GM23338 (cell line): ENCODE measurements at regions not wholly inside any gene's neighbourhood (a gene's known extent, or its start where the extent isn't known, plus 50 kb on each side); places are given as distances from the start of the nearest gene placed in this dataset.

ENCODE experiments used
- ATAC-seq: fragments of 200-7000 bp; cut with Tn5 transposase; 3 replicates; pipeline ENCODE4 v1.9.1; 2020
- DNase-seq: peaks from one replicate; pipeline ENCODE4 v3.0.0-alpha.2; 2015; ENCODE audit warnings: low spot score
- H2AFZ ChIP-seq: fragments of 200-600 bp; sonication (generic); 2 replicates; pipeline ENCODE4 v1.8.0; 2016; ENCODE audit warnings: antibody characterized with exemption, mild to moderate bottlenecking, moderate library complexity
- H3F3A ChIP-seq: fragments of 200-600 bp; sonication (generic); replicated peaks from 2 replicates; pipeline ENCODE4 v1.8.0; 2017; ENCODE audit warnings: antibody characterized with exemption, mixed run types, low read depth
- H3K27ac ChIP-seq: fragments of 200-600 bp; sonication (generic); 2 replicates; pipeline ENCODE4 v1.6.1; 2016; ENCODE audit warnings: low read depth
- H3K27me3 ChIP-seq: fragments of 200-600 bp; sonication (generic); 2 replicates; pipeline ENCODE4 v1.8.0; 2016; ENCODE audit warnings: mild to moderate bottlenecking, mixed run types, moderate library complexity; ENCODE audit not compliant: insufficient read depth
- H3K36me3 ChIP-seq: fragments of 200-600 bp; sonication (generic); 2 replicates; pipeline ENCODE4 v1.8.0; 2016; ENCODE audit warnings: mild to moderate bottlenecking; ENCODE audit not compliant: insufficient read depth
- H3K4me1 ChIP-seq: fragments of 200-600 bp; sonication (generic); 2 replicates; pipeline ENCODE4 v1.8.0; 2016; ENCODE audit warnings: mild to moderate bottlenecking, moderate library complexity; ENCODE audit not compliant: insufficient read depth
- H3K4me2 ChIP-seq: fragments of 200-600 bp; sonication (generic); 2 replicates; pipeline ENCODE4 v1.7.1; 2017; ENCODE audit warnings: mixed run types
- H3K4me3 ChIP-seq: fragments of 200-600 bp; sonication (generic); 2 replicates; pipeline ENCODE4 v1.6.1; 2016; ENCODE audit warnings: mixed run types
- H3K79me2 ChIP-seq: fragments of 200-600 bp; sonication (generic); replicated peaks from 2 replicates; pipeline ENCODE4 v1.8.0; 2017; ENCODE audit warnings: mild to moderate bottlenecking; ENCODE audit not compliant: insufficient read depth
- H3K9me2 ChIP-seq: fragments of 200-600 bp; sonication (generic); 2 replicates; pipeline ENCODE4 v1.8.0; 2017; ENCODE audit not compliant: insufficient read depth
- H4K20me1 ChIP-seq: fragments of 200-600 bp; sonication (generic); replicated peaks from 2 replicates; pipeline ENCODE4 v1.8.0; 2017; ENCODE audit warnings: mild to moderate bottlenecking; ENCODE audit not compliant: insufficient read depth
- H3K27ac Mint-ChIP-seq: 2 replicates; pipeline ENCODE4 v1.8.0; 2020; ENCODE audit warnings: inconsistent platforms, mild to moderate bottlenecking, moderate library complexity, mixed read lengths
- H3K27me3 Mint-ChIP-seq: 3 replicates; pipeline ENCODE4 v1.8.0; 2022; ENCODE audit warnings: low read depth, mild to moderate bottlenecking, moderate library complexity, mixed read lengths, inconsistent platforms; ENCODE audit not compliant: insufficient read depth, poor library complexity
- H3K36me3 Mint-ChIP-seq: 3 replicates; pipeline ENCODE4 v1.8.0; 2021; ENCODE audit warnings: low read depth, mild to moderate bottlenecking, inconsistent platforms, moderate library complexity, mixed read lengths
- H3K4me1 Mint-ChIP-seq: 3 replicates; pipeline ENCODE4 v1.8.0; 2020; ENCODE audit warnings: mild to moderate bottlenecking, inconsistent platforms, mixed read lengths
- H3K4me3 Mint-ChIP-seq: 3 replicates; pipeline ENCODE4 v1.8.0; 2021; ENCODE audit warnings: moderate library complexity, mild to moderate bottlenecking, inconsistent platforms, mixed read lengths
- H3K9me3 Mint-ChIP-seq: 3 replicates; pipeline ENCODE4 v1.8.0; 2020; ENCODE audit warnings: moderate library complexity, mild to moderate bottlenecking, inconsistent platforms, mixed read lengths
- CREB1 ChIP-seq: fragments of 250-450 bp; sonication (Bioruptor Pico); IDR thresholded peaks from 2 replicates; pipeline ENCODE4 v1.5.0; 2020; ENCODE audit warnings: low read depth, mild to moderate bottlenecking, moderate library complexity
- CTCF ChIP-seq, 2 experiments: fragments of 200-600 bp in 1 of 2; sonication (generic) in 1 of 2; conservative IDR thresholded peaks; 2 replicates each; pipeline versions ENCODE4 v1.5.1 to v1.6.1; 2016 to 2017; ENCODE audit warnings: antibody characterized with exemption in 2 of 2, low read depth in 2 of 2, mild to moderate bottlenecking in 2 of 2, moderate library complexity in 1 of 2
- JUNB ChIP-seq: IDR thresholded peaks from one replicate; pipeline ENCODE4 v1.6.1; 2016; ENCODE audit warnings: antibody characterized with exemption; ENCODE audit not compliant: unreplicated experiment
- ZNF331 ChIP-seq: fragments of 250-450 bp; sonication (Bioruptor Pico); IDR thresholded peaks from 2 replicates; pipeline ENCODE4 v1.5.0; 2020; ENCODE audit warnings: low read depth, mild to moderate bottlenecking, moderate library complexity
- ZNF462 ChIP-seq: fragments of 250-450 bp; sonication (Bioruptor Pico); IDR thresholded peaks from 2 replicates; pipeline ENCODE4 v1.5.0; 2020; ENCODE audit warnings: mild to moderate bottlenecking, moderate library complexity
- TF ChIP-seq, protein P1 (sequence below): IDR thresholded peaks from 2 replicates; pipeline ENCODE4 v1.6.1; 2016; ENCODE audit warnings: antibody characterized with exemption

- Histone ChIP-seq H3K36me3 (no peaks in the 10 kb centered on the region), H3K4me2 (no peak overlapping the region), H4K20me1 (no peaks in the 10 kb centered on the region), H3K9me2 (no peaks in the 10 kb centered on the region), H3K4me3 (no peak overlapping the region), H3K4me1 (no peaks in the 10 kb centered on the region), H3K79me2 (no peaks in the 10 kb centered on the region), H2AFZ (no peak overlapping the region), H3K27ac (no peak overlapping the region), H3K27me3 (no peaks in the 10 kb centered on the region), H3F3A (no peaks in the 10 kb centered on the region)
- no peaks in the 10 kb centered on the region for H3K9me3 Mint-ChIP-seq
- H3K36me3 Mint-ChIP-seq: no peaks in the 10 kb centered on the region
- no peaks in the 10 kb centered on the region for H3K27me3 Mint-ChIP-seq
- no peaks in the 10 kb centered on the region for H3K4me1 Mint-ChIP-seq
- no peak overlapping the region for H3K27ac Mint-ChIP-seq
- no peak for DNase-seq
- TF ChIP-seq JUNB (no peak), CTCF (conservative IDR thresholded peaks at IDR 0.05; ENCODE audit: low read depth in 2 of 2) (no peak)
- H3K4me3 Mint-ChIP-seq: no peak overlapping the region
- no peak for ATAC-seq
These were observed 115.9 kb downstream of the IFI44 start for GRCh38 chr1:78765489-78765888.

GRCh38 chr1:78779831-78780230 is 130.2 kb downstream of the IFI44 start:
- H3F3A ChIP-seq: no peaks in the 10 kb centered on the region
- DNase-seq: no peak
- no peaks in the 10 kb centered on the region for H3K4me1 ChIP-seq
- H4K20me1 ChIP-seq: no peaks in the 10 kb centered on the region
- peaks cover 3% of the 10 kb centered on the region for H3K27me3 Mint-ChIP-seq
- no peak overlapping the region for H3K27ac Mint-ChIP-seq
- no peak for ATAC-seq
- no peak overlapping the region for H3K4me3 Mint-ChIP-seq
- no peaks in the 10 kb centered on the region for H3K27me3 ChIP-seq
- no peaks in the 10 kb centered on the region for H3K36me3 ChIP-seq
- no peak overlapping the region for H3K4me3 ChIP-seq
- H3K9me2 ChIP-seq: no peaks in the 10 kb centered on the region
- H3K4me2 ChIP-seq: no peak overlapping the region
- no peak overlapping the region for H2AFZ ChIP-seq
- H3K27ac ChIP-seq: no peak overlapping the region
- no peaks in the 10 kb centered on the region for H3K36me3 Mint-ChIP-seq
- no peak for TF ChIP-seq CREB1 (CRISPR knock-in tag)
- TF ChIP-seq, protein P1, sequence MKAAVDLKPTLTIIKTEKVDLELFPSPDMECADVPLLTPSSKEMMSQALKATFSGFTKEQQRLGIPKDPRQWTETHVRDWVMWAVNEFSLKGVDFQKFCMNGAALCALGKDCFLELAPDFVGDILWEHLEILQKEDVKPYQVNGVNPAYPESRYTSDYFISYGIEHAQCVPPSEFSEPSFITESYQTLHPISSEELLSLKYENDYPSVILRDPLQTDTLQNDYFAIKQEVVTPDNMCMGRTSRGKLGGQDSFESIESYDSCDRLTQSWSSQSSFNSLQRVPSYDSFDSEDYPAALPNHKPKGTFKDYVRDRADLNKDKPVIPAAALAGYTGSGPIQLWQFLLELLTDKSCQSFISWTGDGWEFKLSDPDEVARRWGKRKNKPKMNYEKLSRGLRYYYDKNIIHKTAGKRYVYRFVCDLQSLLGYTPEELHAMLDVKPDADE: no peak
- no peak for TF ChIP-seq ZNF462 (CRISPR knock-in tag)
- TF ChIP-seq ZNF331 (CRISPR knock-in tag): no peak
- H3K4me1 Mint-ChIP-seq: no peaks in the 10 kb centered on the region
- no peaks in the 10 kb centered on the region; the same call in 2 of the 3 replicates for H3K9me3 Mint-ChIP-seq
- H3K79me2 ChIP-seq: no peaks in the 10 kb centered on the region
